ENCODE measurements at regions not wholly inside any gene's neighbourhood (a gene's known extent, or its start where the extent isn't known, plus 50 kb on each side); places are given as distances from the start of the nearest gene placed in this dataset.

- Histone ChIP-seq H3K9me3 (ENCODE audit: control insufficient read depth, low read depth, low read length) (no peaks in the 10 kb centered on the region), H3K14ac (ENCODE audit: insufficient read depth, low read length) (no peak overlapping the region), H3K9ac (ENCODE audit: extremely low read depth, insufficient read length, low read length) (no peak overlapping the region), H3K27ac (ENCODE audit: insufficient read length, low read depth, low read length) (no peak overlapping the region), H2AK5ac (ENCODE audit: insufficient read length, low read length) (no peak overlapping the region), H3K23me2 (ENCODE audit: insufficient read length, low read depth, low read length, poor library complexity, severe bottlenecking) (no peaks in the 10 kb centered on the region), H2BK20ac (ENCODE audit: low read depth, low read length, poor library complexity, severe bottlenecking) (no peak overlapping the region), H3K4me2 (ENCODE audit: insufficient read depth, insufficient read length, low read length) (no peak overlapping the region), H2AFZ (ENCODE audit: low read length) (no peak overlapping the region), H2BK120ac (ENCODE audit: low read depth, low read length, poor library complexity, severe bottlenecking) (no peak overlapping the region), H3K56ac (ENCODE audit: insufficient read length, low read depth, low read length) (no peak overlapping the region), H4K8ac (replicated peaks; ENCODE audit: insufficient read length, low read depth, low read length) (no peak overlapping the region), H3K27me3 (ENCODE audit: insufficient read depth, low read length) (no peaks in the 10 kb centered on the region), H2BK15ac (ENCODE audit: low read depth, low read length) (no peak overlapping the region), H2BK5ac (ENCODE audit: insufficient read length, low read length) (no peak overlapping the region), H3K23ac (ENCODE audit: insufficient read length, low read depth, low read length) (no peak overlapping the region), H3K4me1 (ENCODE audit: insufficient read depth, low read length) (no peaks in the 10 kb centered on the region), H3K79me1 (ENCODE audit: insufficient read depth, low read depth, low read length, poor library complexity, severe bottlenecking) (no peaks in the 10 kb centered on the region), H3T11ph (ENCODE audit: low read length) (no peak overlapping the region), H3K79me2 (ENCODE audit: insufficient read depth, low read length) (no peaks in the 10 kb centered on the region), H2BK12ac (ENCODE audit: insufficient read length, low read depth, low read length) (no peak overlapping the region), H4K20me1 (ENCODE audit: control insufficient read depth, insufficient read depth, insufficient read length) (no peaks in the 10 kb centered on the region), H4K91ac (ENCODE audit: insufficient read length, low read depth, low read length) (no peak overlapping the region), H4K5ac (ENCODE audit: insufficient read length, low read depth, low read length) (no peak overlapping the region), H3K4ac (ENCODE audit: low read depth, low read length) (no peak overlapping the region), H3K18ac (ENCODE audit: insufficient read length, low read depth, low read length) (no peak overlapping the region)
- WGBS (ENCODE audit: extremely low coverage, insufficient read length, low lambda C conversion rate) = no CpG with 5 or more reads among the region's 6 CpGs
- H3K27me3 Mint-ChIP-seq (ENCODE audit: low read depth) = peaks cover 10% of the 10 kb centered on the region
- H3K9me3 Mint-ChIP-seq = no peaks in the 10 kb centered on the region; a peak in 2 of 5 replicates
- H3K27ac Mint-ChIP-seq = no peak overlapping the region
- no peaks in the 10 kb centered on the region; a peak in 1 of 4 replicates for H3K4me1 Mint-ChIP-seq
- no peaks in the 10 kb centered on the region; a peak in 1 of 7 replicates for H3K36me3 Mint-ChIP-seq (ENCODE audit: insufficient read depth in 1 of 3, low read depth in 3 of 3)
- no peak for DNase-seq
- no peak overlapping the region for H3K4me3 Mint-ChIP-seq
- TF ChIP-seq CTCF (conservative IDR thresholded peaks at IDR 0.05) = no peak
Observed at GRCh38 chr11:44502506-44502905, 63.0 kb upstream of the CD82 start.
